Subcutaneous abdominal adipose tissue (tissue), 5 donors: ENCODE measurements at regions not wholly inside any gene's neighbourhood (a gene's known extent, or its start where the extent isn't known, plus 50 kb on each side); places are given as distances from the start of the nearest gene placed in this dataset.

Source experiments
- H3K27ac ChIP-seq: one replicate; pipeline ENCODE4 v1.7.0; 2013; ENCODE audit warnings: low read depth, mild to moderate bottlenecking, inconsistent platforms, low read length, moderate library complexity
- H3K27me3 ChIP-seq, 5 donors: one replicate each; pipeline ENCODE4 v1.7.0; 2013; ENCODE audit warnings: low read length in 5 of 5, inconsistent platforms in 1 of 5; ENCODE audit not compliant: control insufficient read depth in 5 of 5, insufficient read depth in 4 of 5
- H3K36me3 ChIP-seq, 5 donors: one replicate each; pipeline ENCODE4 v1.7.0; 2013; ENCODE audit warnings: low read length in 5 of 5; ENCODE audit not compliant: control insufficient read depth in 5 of 5, insufficient read depth in 5 of 5
- H3K4me1 ChIP-seq, 5 donors: one replicate each; pipeline ENCODE4 v1.7.0; 2013; ENCODE audit warnings: low read length in 5 of 5, mild to moderate bottlenecking in 3 of 5, moderate library complexity in 1 of 5; ENCODE audit not compliant: control insufficient read depth in 5 of 5, insufficient read depth in 5 of 5
- H3K4me3 ChIP-seq, 5 donors: one replicate each; pipeline ENCODE4 v1.7.0; 2013; ENCODE audit warnings: low read length in 5 of 5, low read depth in 1 of 5
- H3K9ac ChIP-seq, 5 donors: one replicate each; pipeline ENCODE4 v1.7.0; 2013; ENCODE audit warnings: low read length in 5 of 5, mild to moderate bottlenecking in 4 of 5, moderate library complexity in 3 of 5
- H3K9me3 ChIP-seq, 5 donors: one replicate each; pipeline ENCODE4 v1.7.0; 2013; ENCODE audit warnings: low read length in 5 of 5; ENCODE audit not compliant: control insufficient read depth in 5 of 5
- donor health status: healthy.
- donor health status: healthy.
- donor health status: healthy.
- donor health status: healthy.
- donor health status: healthy.

- Histone ChIP-seq H3K4me1 (peaks cover 0 to 33% (median 17%) of the 10 kb centered on the region in 5 donors), H3K27me3 (peaks cover 0 to 10% (median 0%) of the 10 kb centered on the region in 5 donors), H3K36me3 (no peaks in the 10 kb centered on the region), H3K9ac (no peak overlapping the region), H3K9me3 (no peaks in the 10 kb centered on the region), H3K4me3 (no peak overlapping the region), H3K27ac (no peak overlapping the region)
Measured at GRCh38 chr6:41457303-41457670, 88.9 kb upstream of the FOXP4 start.

DNA sequence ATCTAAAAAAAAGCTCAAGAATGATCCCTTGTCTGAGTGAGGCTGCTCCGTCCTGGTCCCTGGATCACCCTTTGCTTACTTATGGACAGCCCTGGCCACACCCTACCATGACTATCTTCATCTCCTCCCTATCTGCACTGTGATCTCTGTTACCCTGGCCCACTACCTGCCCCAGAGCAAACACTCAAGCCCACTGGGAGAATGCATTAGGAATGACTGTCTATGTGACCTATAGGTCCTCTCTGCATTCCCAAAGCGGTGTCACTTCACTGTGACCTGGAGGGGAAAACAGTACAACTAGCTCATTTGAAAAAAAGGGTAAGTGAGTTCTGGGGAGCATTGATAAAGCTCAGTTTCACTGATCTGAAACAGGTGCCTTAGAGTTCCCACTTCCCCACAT, 86.4 kb upstream of the FOXP4 start:
- peaks cover 0 to 8% (median 0%) of the 10 kb centered on the region in 5 donors for H3K27me3 ChIP-seq
- H3K9ac ChIP-seq = no peak overlapping the region
- H3K27ac ChIP-seq = no peak overlapping the region

GRCh38 chr6:41460742-41461336, 85.3 kb upstream of the FOXP4 start:
- Histone ChIP-seq H3K27me3 (peaks cover 0 to 4% (median 0%) of the 10 kb centered on the region in 5 donors), H3K9me3 (no peaks in the 10 kb centered on the region), H3K27ac (no peak overlapping the region), H3K4me3 (no peak overlapping the region), H3K36me3 (no peaks in the 10 kb centered on the region), H3K9ac (no peak overlapping the region), H3K4me1 (peaks cover 0 to 22% (median 12%) of the 10 kb centered on the region in 5 donors)

More for the DNA sequence above, 86.4 kb upstream of the FOXP4 start:
- Histone ChIP-seq H3K36me3 (no peaks in the 10 kb centered on the region), H3K4me3 (no peak overlapping the region), H3K4me1 (peaks cover 0 to 30% (median 18%) of the 10 kb centered on the region in 5 donors), H3K9me3 (no peaks in the 10 kb centered on the region)

- Histone ChIP-seq H3K27me3 (peaks cover 0 to 5% (median 0%) of the 10 kb centered on the region in 5 donors), H3K9ac (no peak overlapping the region), H3K4me1 (peaks cover 0 to 19% (median 15%) of the 10 kb centered on the region in 5 donors), H3K4me3 (no peak overlapping the region), H3K36me3 (no peaks in the 10 kb centered on the region), H3K9me3 (no peaks in the 10 kb centered on the region), H3K27ac (no peak overlapping the region)
Measured at GRCh38 chr6:41462033-41462432, 84.1 kb upstream of the FOXP4 start.

DNA sequence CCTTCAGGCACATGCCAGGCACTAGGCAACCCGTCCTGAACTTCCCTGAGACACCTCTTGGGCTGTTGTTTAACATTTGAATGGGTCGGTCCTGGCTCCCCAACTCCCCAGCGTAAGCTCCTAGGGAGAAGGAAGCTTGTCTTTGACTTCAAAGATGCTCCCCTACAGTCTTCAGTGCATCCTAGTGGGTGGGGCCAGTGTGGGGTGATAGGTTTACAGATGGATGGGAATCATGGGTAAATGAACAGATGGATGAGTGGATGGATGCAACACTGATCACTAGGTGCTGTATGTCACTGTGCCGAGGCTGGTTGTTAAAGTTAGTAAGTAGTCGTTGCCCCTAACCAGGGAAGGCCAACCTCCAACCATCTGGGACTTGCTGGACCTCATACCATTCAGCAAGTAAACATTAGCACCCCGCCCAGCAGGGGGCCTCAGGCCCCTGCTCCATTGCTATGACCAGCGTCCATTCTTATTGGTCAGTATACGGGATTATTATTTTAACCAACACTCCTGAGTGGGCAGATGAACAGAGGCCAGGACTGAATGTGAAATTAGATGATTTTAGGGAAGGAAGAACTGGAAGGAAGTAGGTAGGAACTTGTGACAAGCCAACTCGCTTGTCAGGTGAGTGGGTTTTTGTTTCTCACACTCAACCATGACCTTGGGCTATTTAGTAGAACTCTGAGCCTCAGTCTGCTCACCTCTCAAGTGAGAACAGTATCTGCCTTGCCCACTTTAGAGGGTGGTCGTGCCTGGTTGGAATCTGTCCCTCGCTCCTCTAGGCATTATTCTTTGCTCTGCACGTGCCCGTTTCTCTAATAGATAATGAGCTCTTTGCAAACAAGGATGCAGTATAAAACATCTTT, 82.9 kb upstream of the FOXP4 start:
- H3K4me3 ChIP-seq = no peak overlapping the region
- no peaks in the 10 kb centered on the region for H3K9me3 ChIP-seq
- no peak overlapping the region for H3K27ac ChIP-seq
- H3K4me1 ChIP-seq = peaks cover 0 to 20% (median 15%) of the 10 kb centered on the region in 5 donors
- H3K9ac ChIP-seq = no peak overlapping the region
- H3K36me3 ChIP-seq = no peaks in the 10 kb centered on the region
- H3K27me3 ChIP-seq = peaks cover 0 to 8% (median 2%) of the 10 kb centered on the region in 5 donors

DNA sequence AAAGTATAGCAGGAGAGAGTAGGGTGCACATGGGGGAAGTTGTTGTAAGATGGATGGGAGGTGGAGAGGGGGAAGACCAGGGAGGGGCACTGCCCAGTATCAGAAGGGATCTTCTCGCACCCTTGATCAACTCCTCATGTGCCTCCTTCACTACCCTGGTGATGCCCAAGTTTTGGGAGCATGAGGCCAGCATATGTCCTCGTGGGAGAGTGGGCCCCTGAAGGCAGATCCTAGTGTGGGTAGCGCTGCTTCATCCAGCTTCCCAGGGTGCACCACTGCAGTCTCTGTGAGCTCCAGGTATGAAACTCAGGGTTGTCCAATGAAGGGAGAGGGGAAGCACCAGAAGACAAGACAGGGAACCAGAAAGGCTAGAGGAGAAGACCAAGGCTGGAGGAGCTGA, 82.2 kb upstream of the FOXP4 start:
- Histone ChIP-seq H3K4me3 (no peak overlapping the region), H3K27me3 (peaks cover 0 to 8% (median 8%) of the 10 kb centered on the region in 5 donors), H3K9me3 (no peaks in the 10 kb centered on the region), H3K27ac (no peak overlapping the region), H3K36me3 (no peaks in the 10 kb centered on the region), H3K9ac (no peak overlapping the region), H3K4me1 (peaks cover 0 to 20% (median 15%) of the 10 kb centered on the region in 5 donors)

DNA sequence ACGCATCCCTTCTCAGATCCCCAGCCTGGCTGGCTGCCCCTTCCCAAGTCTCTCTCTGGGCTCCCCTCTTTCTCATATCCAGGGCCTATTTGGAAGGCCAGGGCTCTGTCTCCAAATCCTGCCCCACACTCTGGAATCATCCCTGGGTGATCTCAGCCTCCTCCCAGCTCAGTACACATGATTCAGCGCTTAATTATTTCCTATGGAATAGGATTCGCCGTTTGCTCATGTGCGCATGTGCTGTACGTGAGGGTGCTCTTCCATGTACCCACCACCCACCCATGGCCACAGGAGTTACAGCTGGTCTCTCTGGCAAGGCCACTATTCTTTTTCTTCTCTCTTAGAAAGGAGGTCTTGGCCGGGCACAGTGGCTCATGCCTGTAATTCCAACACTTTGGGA, 81.7 kb upstream of the FOXP4 start:
- no peaks in the 10 kb centered on the region for H3K36me3 ChIP-seq
- peaks cover 0 to 20% (median 15%) of the 10 kb centered on the region in 5 donors for H3K4me1 ChIP-seq
- no peak overlapping the region for H3K9ac ChIP-seq
- peaks cover 0 to 8% (median 8%) of the 10 kb centered on the region in 5 donors for H3K27me3 ChIP-seq
- no peaks in the 10 kb centered on the region for H3K9me3 ChIP-seq
- no peak overlapping the region for H3K27ac ChIP-seq
- H3K4me3 ChIP-seq = no peak overlapping the region

DNA sequence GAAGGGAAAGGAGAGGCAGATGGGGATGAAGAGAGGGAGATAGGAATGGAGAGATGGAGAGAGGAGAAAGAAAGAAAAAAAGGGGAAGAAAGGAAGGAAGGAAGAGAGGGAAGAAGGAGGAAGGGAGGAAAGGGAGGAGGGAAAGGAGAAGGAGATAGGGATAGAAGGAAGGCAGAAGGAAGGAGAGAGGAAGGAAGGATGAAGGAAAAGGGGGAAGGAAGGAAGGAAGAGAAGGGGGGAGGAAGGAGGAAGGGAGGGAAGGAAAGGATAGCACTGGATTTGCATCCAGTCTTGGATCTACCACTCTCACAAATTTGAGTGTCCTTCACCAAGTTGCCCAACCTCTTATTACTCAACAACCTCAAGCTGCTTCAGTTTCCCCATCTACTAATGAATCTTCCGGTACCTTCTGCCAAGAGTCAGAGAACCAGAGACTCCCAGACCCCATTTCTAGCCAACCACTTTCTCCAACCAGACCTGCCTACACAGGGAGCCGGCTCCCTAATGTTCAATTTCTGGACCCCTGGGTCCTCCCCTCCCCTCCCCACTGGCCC, 79.7 kb upstream of the FOXP4 start:
- Histone ChIP-seq H3K9ac (no peak overlapping the region), H3K9me3 (no peaks in the 10 kb centered on the region), H3K4me1 (peaks cover 0 to 33% (median 31%) of the 10 kb centered on the region in 5 donors), H3K27ac (peak overlapping the region; percentile 41), H3K27me3 (peaks cover 0 to 22% (median 8%) of the 10 kb centered on the region in 5 donors), H3K36me3 (no peaks in the 10 kb centered on the region), H3K4me3 (no peak overlapping the region)

- Histone ChIP-seq H3K36me3 (no peaks in the 10 kb centered on the region), H3K4me1 (peaks cover 0 to 28% (median 26%) of the 10 kb centered on the region in 5 donors), H3K27ac (peak overlapping the region; percentile 41), H3K4me3 (no peak overlapping the region), H3K9ac (no peak overlapping the region), H3K9me3 (no peaks in the 10 kb centered on the region), H3K27me3 (peaks cover 0 to 22% (median 8%) of the 10 kb centered on the region in 5 donors)
Measured at GRCh38 chr6:41467061-41467460, 79.1 kb upstream of the FOXP4 start.
